ENCODE measurements at regions not wholly inside any gene's neighbourhood (a gene's known extent, or its start where the extent isn't known, plus 50 kb on each side); places are given as distances from the start of the nearest gene placed in this dataset.

- DNase-seq (ENCODE audit: low read depth) = no peak
- no peak overlapping the region for H3K4me3 ChIP-seq (ENCODE audit: low read depth, low read length)
Measured at GRCh38 chr6:133740218-133740617, 148.7 kb upstream of the TCF21 start.

- no peak overlapping the region for H3K4me3 ChIP-seq (ENCODE audit: low read depth, low read length)
- no peak for DNase-seq (ENCODE audit: low read depth)
Measured at GRCh38 chr6:133740816-133741215, 148.1 kb upstream of the TCF21 start.

- no peak overlapping the region for H3K4me3 ChIP-seq (ENCODE audit: low read depth, low read length)
- no peak for DNase-seq (ENCODE audit: low read depth)
Measured at GRCh38 chr6:133741375-133741861, 147.5 kb upstream of the TCF21 start.

GRCh38 chr6:133743621-133744020 lies 145.3 kb upstream of the TCF21 start:
- H3K4me3 ChIP-seq (ENCODE audit: low read depth, low read length) = no peak overlapping the region
- no peak for DNase-seq (ENCODE audit: low read depth)

GRCh38 chr6:133746417-133746770 lies 142.5 kb upstream of the TCF21 start:
- no peak overlapping the region for H3K4me3 ChIP-seq (ENCODE audit: low read depth, low read length)
- DNase-seq (ENCODE audit: low read depth) = no peak

GRCh38 chr6:133748628-133749027 lies 140.3 kb upstream of the TCF21 start:
- H3K4me3 ChIP-seq (ENCODE audit: low read depth, low read length) = no peak overlapping the region
- DNase-seq (ENCODE audit: low read depth) = no peak

GRCh38 chr6:133749427-133749826 lies 139.5 kb upstream of the TCF21 start:
- DNase-seq (ENCODE audit: low read depth) = no peak
- no peak overlapping the region for H3K4me3 ChIP-seq (ENCODE audit: low read depth, low read length)

GRCh38 chr6:133752129-133752528 lies 136.8 kb upstream of the TCF21 start:
- no peak overlapping the region for H3K4me3 ChIP-seq (ENCODE audit: low read depth, low read length)

GRCh38 chr6:133753756-133754155 lies 135.2 kb upstream of the TCF21 start:
- no peak for DNase-seq (ENCODE audit: low read depth)
- H3K4me3 ChIP-seq (ENCODE audit: low read depth, low read length) = no peak overlapping the region

More at GRCh38 chr6:133752129-133752528, 136.8 kb upstream of the TCF21 start:
- DNase-seq (ENCODE audit: low read depth) = no peak

GRCh38 chr6:133754298-133754697 lies 134.6 kb upstream of the TCF21 start:
- no peak for DNase-seq (ENCODE audit: low read depth)
- no peak overlapping the region for H3K4me3 ChIP-seq (ENCODE audit: low read depth, low read length)

GRCh38 chr6:133756078-133756695 lies 132.7 kb upstream of the TCF21 start:
- no peak overlapping the region for H3K4me3 ChIP-seq (ENCODE audit: low read depth, low read length)

GRCh38 chr6:133757335-133757734 lies 131.6 kb upstream of the TCF21 start:
- no peak overlapping the region for H3K4me3 ChIP-seq (ENCODE audit: low read depth, low read length)
- DNase-seq (ENCODE audit: low read depth) = no peak

More at GRCh38 chr6:133756078-133756695, 132.7 kb upstream of the TCF21 start:
- DNase-seq (ENCODE audit: low read depth) = peak; percentile 65

GRCh38 chr6:133758815-133759335 lies 130.0 kb upstream of the TCF21 start:
- no peak for DNase-seq (ENCODE audit: low read depth)

GRCh38 chr6:133759524-133759923 lies 129.4 kb upstream of the TCF21 start:
- no peak for DNase-seq (ENCODE audit: low read depth)
- H3K4me3 ChIP-seq (ENCODE audit: low read depth, low read length) = no peak overlapping the region

More at GRCh38 chr6:133758815-133759335, 130.0 kb upstream of the TCF21 start:
- no peak overlapping the region for H3K4me3 ChIP-seq (ENCODE audit: low read depth, low read length)

GRCh38 chr6:133761706-133762105 lies 127.2 kb upstream of the TCF21 start:
- DNase-seq (ENCODE audit: low read depth) = no peak
- no peak overlapping the region for H3K4me3 ChIP-seq (ENCODE audit: low read depth, low read length)

GRCh38 chr6:133764008-133764753 lies 124.7 kb upstream of the TCF21 start:
- no peak overlapping the region for H3K4me3 ChIP-seq (ENCODE audit: low read depth, low read length)
- peak; percentile 74 for DNase-seq (ENCODE audit: low read depth)

GRCh38 chr6:133764754-133765208 lies 124.1 kb upstream of the TCF21 start:
- no peak for DNase-seq (ENCODE audit: low read depth)
- no peak overlapping the region for H3K4me3 ChIP-seq (ENCODE audit: low read depth, low read length)

GRCh38 chr6:133767357-133767970 lies 121.4 kb upstream of the TCF21 start:
- DNase-seq (ENCODE audit: low read depth) = no peak

GRCh38 chr6:133768656-133769295 lies 120.1 kb upstream of the TCF21 start:
- H3K4me3 ChIP-seq (ENCODE audit: low read depth, low read length) = no peak overlapping the region
- DNase-seq (ENCODE audit: low read depth) = no peak

More at GRCh38 chr6:133767357-133767970, 121.4 kb upstream of the TCF21 start:
- H3K4me3 ChIP-seq (ENCODE audit: low read depth, low read length) = no peak overlapping the region

- no peak for DNase-seq (ENCODE audit: low read depth)
Measured at GRCh38 chr6:133769463-133769862, 119.5 kb upstream of the TCF21 start.

More at GRCh38 chr6:133769463-133769862, 119.5 kb upstream of the TCF21 start:
- H3K4me3 ChIP-seq (ENCODE audit: low read depth, low read length) = no peak overlapping the region
